GM12878 (cell line): ENCODE measurements at regions not wholly inside any gene's neighbourhood (a gene's known extent, or its start where the extent isn't known, plus 50 kb on each side); places are given as distances from the start of the nearest gene placed in this dataset.

Experiments
- ATAC-seq: fragments of 200-7000 bp; cut with Tn5 transposase; 3 replicates; pipeline ENCODE4 v1.9.1; 2020; ENCODE audit warnings: mild to moderate bottlenecking, moderate library complexity
- BruUV-seq: library from RNA; stranded (reverse); fragments of 400-500 nt; replicated peaks from 2 replicates; lab custom pipeline; 2021; lab: Mats Ljungman, UMichigan
- CTCF ChIA-PET: fragments of 300-600 bp; sonication (Branson Sonifier 250); formaldehyde crosslinking; extraction: SDS; loops from one replicate; lab custom pipeline; 2021; ENCODE audit warnings: inconsistent platforms; lab: Yijun Ruan, JAX
- POLR2A ChIA-PET: fragments of 350-600 bp; formaldehyde crosslinking; extraction: SDS; loops from one replicate; lab custom pipeline; 2021; ENCODE audit warnings: inconsistent platforms; lab: Charles Lee
- RAD21 ChIA-PET: fragments of 300-600 bp; sonication (Branson Sonifier 250); formaldehyde crosslinking; loops from one replicate; lab custom pipeline; 2023; ENCODE audit warnings: antibody characterized with exemption; ENCODE audit not compliant: unreplicated experiment; lab: Charles Lee
- SMC1A ChIA-PET: fragments of 300-600 bp; sonication (Branson Sonifier 250); formaldehyde crosslinking; loops from one replicate; lab custom pipeline; 2023; ENCODE audit not compliant: unreplicated experiment, uncharacterized antibody; lab: Charles Lee
- DNase-seq: peaks from one replicate; pipeline ENCODE4 v3.0.0-alpha.2; 2011; ENCODE audit warnings: low read depth, low spot score
- FAIRE-seq: peaks from 3 replicates; lab custom pipeline; 2011; peaks lifted over from hg19 to GRCh38; lab: Jason Lieb, UNC
- H2AFZ ChIP-seq: 2 replicates; pipeline ENCODE4 v1.6.0; 2011; ENCODE audit warnings: low read depth, low read length, control low read depth; ENCODE audit not compliant: control insufficient read depth
- H3K27ac ChIP-seq: 2 replicates; pipeline ENCODE4 v1.5.1; 2011; ENCODE audit warnings: control low read depth; ENCODE audit not compliant: control insufficient read depth, insufficient read depth
- H3K27me3 ChIP-seq, 2 experiments: replicated peaks in 1 of 2; 2 replicates each; pipeline versions ENCODE4 v1.6.0 to v1.6.1; 2011; ENCODE audit warnings: low read length in 1 of 2; ENCODE audit not compliant: control insufficient read depth in 2 of 2, insufficient read depth in 2 of 2
- H3K36me3 ChIP-seq, 2 experiments: 2 replicates each; pipeline ENCODE4 v1.5.1; 2011; ENCODE audit warnings: low read length in 1 of 2; ENCODE audit not compliant: control insufficient read depth in 2 of 2, insufficient read depth in 2 of 2
- H3K4me1 ChIP-seq: 2 replicates; pipeline ENCODE4 v1.6.1; 2011; ENCODE audit warnings: mild to moderate bottlenecking, low read length, moderate library complexity, mixed read lengths; ENCODE audit not compliant: control insufficient read depth, insufficient read depth
- H3K4me2 ChIP-seq: 2 replicates; pipeline ENCODE4 v1.6.0; 2011; ENCODE audit warnings: control low read depth; ENCODE audit not compliant: control insufficient read depth, insufficient read depth
- H3K4me3 ChIP-seq: fragments of 200-600 bp; sonication (generic); 2 replicates; pipeline ENCODE4 v1.5.1; 2016
- H3K79me2 ChIP-seq: 2 replicates; pipeline ENCODE4 v1.6.0; 2011; ENCODE audit warnings: low read length; ENCODE audit not compliant: control insufficient read depth, insufficient read depth
- H3K9ac ChIP-seq: 2 replicates; pipeline ENCODE4 v1.8.0; 2011; ENCODE audit warnings: low read length, control low read depth, mixed read lengths; ENCODE audit not compliant: control insufficient read depth, insufficient read depth
- H3K9me3 ChIP-seq: replicated peaks from 3 replicates; pipeline ENCODE4 v1.5.1; 2011; ENCODE audit warnings: mild to moderate bottlenecking, low read length; ENCODE audit not compliant: control insufficient read depth, insufficient read depth
- H4K20me1 ChIP-seq: 2 replicates; pipeline ENCODE4 v1.6.0; 2011; ENCODE audit not compliant: control insufficient read depth, insufficient read depth
- ATF3 ChIP-seq: IDR thresholded peaks from 2 replicates; pipeline ENCODE4 v1.6.1; 2011; ENCODE audit warnings: low read depth, mild to moderate bottlenecking, low read length, moderate library complexity, borderline replicate concordance; ENCODE audit errors: extremely low read depth
- EED ChIP-seq: sonication (generic); IDR thresholded peaks from 2 replicates; pipeline ENCODE4 v1.6.1; 2016; ENCODE audit warnings: antibody characterized with exemption, low read depth
- HDAC6 ChIP-seq: fragments of 200-600 bp; sonication (generic); IDR thresholded peaks from one replicate; pipeline ENCODE4 v1.8.0; 2017; ENCODE audit warnings: antibody characterized with exemption; ENCODE audit not compliant: unreplicated experiment
- IRF4 ChIP-seq: IDR thresholded peaks from 2 replicates; pipeline ENCODE4 v1.6.1; 2011; ENCODE audit warnings: low read depth, low read length
- JUNB ChIP-seq: IDR thresholded peaks from 2 replicates; pipeline ENCODE4 v1.6.1; 2016; ENCODE audit warnings: antibody characterized with exemption, mild to moderate bottlenecking
- NFIC ChIP-seq: IDR thresholded peaks from 2 replicates; pipeline ENCODE4 v1.6.1; 2012; ENCODE audit warnings: low read depth, mild to moderate bottlenecking, inconsistent platforms, low read length, moderate library complexity
- RUNX3 ChIP-seq: IDR thresholded peaks from 2 replicates; pipeline ENCODE4 v1.6.1; 2012; ENCODE audit warnings: low read length, inconsistent platforms
- SMAD5 ChIP-seq: IDR thresholded peaks from 2 replicates; pipeline ENCODE4 v1.6.1; 2016; ENCODE audit warnings: antibody characterized with exemption, low read depth
- ZNF207 ChIP-seq: fragments of 450-650 bp; IDR thresholded peaks from 2 replicates; pipeline ENCODE4 v1.6.1; 2014; ENCODE audit warnings: antibody characterized with exemption, mild to moderate bottlenecking, borderline replicate concordance
- WGBS: methylation state at CpG from one replicate; pipeline ENCODE4 v1.1.6; 2016; ENCODE audit warnings: low lambda C conversion rate; ENCODE audit not compliant: insufficient replicate concordance, insufficient coverage; ENCODE audit errors: missing lambda C conversion rate; 5-methylcytosine and 5-hydroxymethylcytosine counted together
- in situ Hi-C: fragments of 300-500 bp; cut with MboI; formaldehyde crosslinking; loops from 9 replicates; pipeline ENCODE4 v1.14.3; 2018; ENCODE audit warnings: mixed read lengths
- intact Hi-C: fragments of 100-400 bp; cut with micrococcal nuclease; formaldehyde crosslinking; loops from one replicate; pipeline ENCODE4 v1.14.2; 2022; ENCODE audit not compliant: unreplicated experiment
- TF ChIP-seq, protein P1 (sequence below): fragments of 450-650 bp; formaldehyde crosslinking; IDR thresholded peaks from 2 replicates; pipeline ENCODE4 v1.4.0; 2022; ENCODE audit warnings: mild to moderate bottlenecking, moderate library complexity
- TF ChIP-seq, protein P2 (sequence below): IDR thresholded peaks from 2 replicates; pipeline ENCODE4 v1.6.1; 2011; ENCODE audit warnings: borderline replicate concordance, low read depth, mild to moderate bottlenecking, moderate library complexity, mixed read lengths, low read length; ENCODE audit not compliant: insufficient read depth; ENCODE audit errors: extremely low read length

DNA sequence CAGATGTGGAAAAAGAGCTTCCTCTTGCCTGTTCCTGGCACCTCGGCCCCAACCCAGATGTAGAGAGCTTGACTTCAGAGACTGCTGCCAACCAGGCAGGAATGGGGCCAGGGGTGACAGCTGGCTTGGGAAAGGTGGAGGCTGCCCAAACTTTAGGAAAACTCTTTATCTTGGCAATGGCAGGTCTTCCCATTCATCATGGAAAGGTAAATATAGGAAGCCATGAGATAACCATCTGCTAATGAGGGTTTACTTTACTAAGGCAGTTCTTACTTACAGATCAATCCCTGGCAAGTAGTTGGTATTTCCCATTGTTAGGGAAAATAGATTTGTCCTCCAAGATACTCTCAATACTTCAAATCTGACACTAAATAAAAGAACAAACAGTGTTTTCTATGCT, 143.1 kb upstream of the NUDT4 start:
- CTCF ChIA-PET: interaction anchor here (0.9 to 1.1 kb wide), 2 partner anchors 10 to 44 kb away, joined by 3 to 5 read pairs; no protein-coding TSS in a partner anchor

More for the DNA sequence above, 143.1 kb upstream of the NUDT4 start:
- BruUV-seq: no TSS peak
- Histone ChIP-seq H3K4me2 (no peak overlapping the region), H3K27ac (no peak overlapping the region), H3K9ac (no peak overlapping the region), H3K27me3 (no peaks in the 10 kb centered on the region), H3K9me3 (peaks cover 2% of the 10 kb centered on the region; the same call in 1 of the 3 replicates), H2AFZ (no peak overlapping the region), H3K4me3 (no peak overlapping the region), H3K4me1 (no peaks in the 10 kb centered on the region), H3K79me2 (no peaks in the 10 kb centered on the region), H3K36me3 (no peaks in the 10 kb centered on the region), H4K20me1 (no peaks in the 10 kb centered on the region)
- ChIA-PET RAD21 (no interaction called here), SMC1A (interaction anchor here (1.1 to 2.2 kb wide), 2 partner anchors 10 to 46 kb away, joined by 3 to 7 read pairs; no protein-coding TSS in a partner anchor), POLR2A (no interaction called here)
- WGBS: 100% methylated on average over 1 of the region's 1 CpG
- intact Hi-C loops: no loop called here
- in situ Hi-C loops: no loop called here
- no peak for ATAC-seq
- DNase-seq: no peak
- FAIRE-seq: no peak
- TF ChIP-seq JUNB: no peak
- TF ChIP-seq RUNX3: no peak
- TF ChIP-seq, protein P1, sequence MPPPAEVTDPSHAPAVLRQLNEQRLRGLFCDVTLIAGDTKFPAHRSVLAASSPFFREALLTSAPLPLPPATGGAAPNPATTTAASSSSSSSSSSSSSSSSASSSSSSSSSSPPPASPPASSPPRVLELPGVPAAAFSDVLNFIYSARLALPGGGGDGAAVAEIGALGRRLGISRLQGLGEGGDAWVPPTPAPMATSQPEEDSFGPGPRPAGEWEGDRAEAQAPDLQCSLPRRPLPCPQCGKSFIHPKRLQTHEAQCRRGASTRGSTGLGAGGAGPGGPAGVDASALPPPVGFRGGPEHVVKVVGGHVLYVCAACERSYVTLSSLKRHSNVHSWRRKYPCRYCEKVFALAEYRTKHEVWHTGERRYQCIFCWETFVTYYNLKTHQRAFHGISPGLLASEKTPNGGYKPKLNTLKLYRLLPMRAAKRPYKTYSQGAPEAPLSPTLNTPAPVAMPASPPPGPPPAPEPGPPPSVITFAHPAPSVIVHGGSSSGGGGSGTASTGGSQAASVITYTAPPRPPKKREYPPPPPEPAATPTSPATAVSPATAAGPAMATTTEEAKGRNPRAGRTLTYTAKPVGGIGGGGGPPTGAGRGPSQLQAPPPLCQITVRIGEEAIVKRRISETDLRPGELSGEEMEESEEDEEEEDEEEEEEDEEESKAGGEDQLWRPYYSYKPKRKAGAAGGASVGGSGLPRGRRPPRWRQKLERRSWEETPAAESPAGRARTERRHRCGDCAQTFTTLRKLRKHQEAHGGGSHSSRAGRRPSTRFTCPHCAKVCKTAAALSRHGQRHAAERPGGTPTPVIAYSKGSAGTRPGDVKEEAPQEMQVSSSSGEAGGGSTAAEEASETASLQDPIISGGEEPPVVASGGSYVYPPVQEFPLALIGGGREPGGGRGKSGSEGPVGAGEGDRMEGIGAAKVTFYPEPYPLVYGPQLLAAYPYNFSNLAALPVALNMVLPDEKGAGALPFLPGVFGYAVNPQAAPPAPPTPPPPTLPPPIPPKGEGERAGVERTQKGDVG (CRISPR knock-in tag): no peak
- TF ChIP-seq HDAC6: no peak
- TF ChIP-seq ATF3: no peak
- no peak for TF ChIP-seq SMAD5
- TF ChIP-seq, protein P2, sequence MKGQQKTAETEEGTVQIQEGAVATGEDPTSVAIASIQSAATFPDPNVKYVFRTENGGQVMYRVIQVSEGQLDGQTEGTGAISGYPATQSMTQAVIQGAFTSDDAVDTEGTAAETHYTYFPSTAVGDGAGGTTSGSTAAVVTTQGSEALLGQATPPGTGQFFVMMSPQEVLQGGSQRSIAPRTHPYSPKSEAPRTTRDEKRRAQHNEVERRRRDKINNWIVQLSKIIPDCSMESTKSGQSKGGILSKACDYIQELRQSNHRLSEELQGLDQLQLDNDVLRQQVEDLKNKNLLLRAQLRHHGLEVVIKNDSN: no peak
- no peak for TF ChIP-seq IRF4
- TF ChIP-seq NFIC: no peak
- no peak for TF ChIP-seq EED
- no peak for TF ChIP-seq ZNF207
